ENCODE measurements at regions not wholly inside any gene's neighbourhood (a gene's known extent, or its start where the extent isn't known, plus 50 kb on each side); places are given as distances from the start of the nearest gene placed in this dataset.

- Mint-ChIP-seq H3K4me1 (no peaks in the 10 kb centered on the region), H3K27ac (no peak overlapping the region), H3K4me3 (no peak overlapping the region), H3K36me3 (ENCODE audit: low read depth) (no peaks in the 10 kb centered on the region), H3K9me3 (peaks cover 9% of the 10 kb centered on the region), H3K27me3 (no peaks in the 10 kb centered on the region)
- DNase-seq (no peak), ATAC-seq (no peak)
Observed at GRCh38 chr5:104178066-104178465, 615.5 kb upstream of the NUDT12 start.

GRCh38 chr5:104177651-104178050, 615.1 kb upstream of the NUDT12 start:
- Mint-ChIP-seq H3K36me3 (ENCODE audit: low read depth) (no peaks in the 10 kb centered on the region), H3K27me3 (no peaks in the 10 kb centered on the region), H3K4me3 (no peak overlapping the region), H3K27ac (no peak overlapping the region), H3K4me1 (no peaks in the 10 kb centered on the region), H3K9me3 (peaks cover 9% of the 10 kb centered on the region)
- DNase-seq: no peak
- no peak for ATAC-seq

- DNase-seq: no peak
Observed at GRCh38 chr5:104172976-104173375, 610.4 kb upstream of the NUDT12 start.

GRCh38 chr5:104171958-104172690, 609.5 kb upstream of the NUDT12 start:
- no peak overlapping the region for H3K4me3 Mint-ChIP-seq
- H3K9me3 Mint-ChIP-seq: peaks cover 4% of the 10 kb centered on the region
- H3K27me3 Mint-ChIP-seq: no peaks in the 10 kb centered on the region
- no peak for ATAC-seq
- DNase-seq: no peak
- no peaks in the 10 kb centered on the region for H3K4me1 Mint-ChIP-seq
- H3K36me3 Mint-ChIP-seq (ENCODE audit: low read depth): no peaks in the 10 kb centered on the region
- H3K27ac Mint-ChIP-seq: no peak overlapping the region

More at GRCh38 chr5:104172976-104173375, 610.4 kb upstream of the NUDT12 start:
- H3K27ac Mint-ChIP-seq: no peak overlapping the region
- H3K4me3 Mint-ChIP-seq: no peak overlapping the region
- H3K36me3 Mint-ChIP-seq (ENCODE audit: low read depth): no peaks in the 10 kb centered on the region
- H3K9me3 Mint-ChIP-seq: peaks cover 4% of the 10 kb centered on the region
- no peaks in the 10 kb centered on the region for H3K27me3 Mint-ChIP-seq
- no peak for ATAC-seq
- H3K4me1 Mint-ChIP-seq: no peaks in the 10 kb centered on the region

GRCh38 chr5:104170926-104171325, 608.3 kb upstream of the NUDT12 start:
- DNase-seq (no peak), ATAC-seq (no peak)
- no peaks in the 10 kb centered on the region for H3K4me1 Mint-ChIP-seq
- H3K27ac Mint-ChIP-seq: no peak overlapping the region
- H3K9me3 Mint-ChIP-seq: peaks cover 4% of the 10 kb centered on the region
- H3K27me3 Mint-ChIP-seq: no peaks in the 10 kb centered on the region
- H3K4me3 Mint-ChIP-seq: no peak overlapping the region
- no peaks in the 10 kb centered on the region for H3K36me3 Mint-ChIP-seq (ENCODE audit: low read depth)

GRCh38 chr5:104146652-104147051, 584.1 kb upstream of the NUDT12 start:
- H3K9me3 Mint-ChIP-seq: no peaks in the 10 kb centered on the region
- no peak overlapping the region for H3K27ac Mint-ChIP-seq
- no peak overlapping the region for H3K4me3 Mint-ChIP-seq
- no peak for ATAC-seq
- H3K4me1 Mint-ChIP-seq: no peaks in the 10 kb centered on the region
- DNase-seq: no peak
- no peaks in the 10 kb centered on the region for H3K27me3 Mint-ChIP-seq
- H3K36me3 Mint-ChIP-seq (ENCODE audit: low read depth): no peaks in the 10 kb centered on the region

- no peak for DNase-seq
- Mint-ChIP-seq H3K9me3 (peaks cover 10% of the 10 kb centered on the region), H3K27me3 (no peaks in the 10 kb centered on the region), H3K36me3 (ENCODE audit: low read depth) (no peaks in the 10 kb centered on the region), H3K27ac (no peak overlapping the region), H3K4me1 (no peaks in the 10 kb centered on the region), H3K4me3 (no peak overlapping the region)
- no peak for ATAC-seq
Observed at GRCh38 chr5:104139840-104140239, 577.3 kb upstream of the NUDT12 start.

- H3K4me3 Mint-ChIP-seq: no peak overlapping the region
- H3K9me3 Mint-ChIP-seq: peaks cover 32% of the 10 kb centered on the region
- no peaks in the 10 kb centered on the region for H3K27me3 Mint-ChIP-seq
- no peaks in the 10 kb centered on the region for H3K36me3 Mint-ChIP-seq (ENCODE audit: low read depth)
- ATAC-seq: no peak
- H3K4me1 Mint-ChIP-seq: no peaks in the 10 kb centered on the region
- DNase-seq: no peak
- H3K27ac Mint-ChIP-seq: no peak overlapping the region
Observed at GRCh38 chr5:104130320-104130719, 567.7 kb upstream of the NUDT12 start.

- no peak for ATAC-seq
- peaks cover 27% of the 10 kb centered on the region for H3K9me3 Mint-ChIP-seq
Observed at GRCh38 chr5:104128348-104128747, 565.8 kb upstream of the NUDT12 start.

GRCh38 chr5:104126980-104127379, 564.4 kb upstream of the NUDT12 start:
- Mint-ChIP-seq H3K27ac (no peak overlapping the region), H3K9me3 (peaks cover 20% of the 10 kb centered on the region), H3K27me3 (no peaks in the 10 kb centered on the region), H3K4me1 (no peaks in the 10 kb centered on the region), H3K36me3 (ENCODE audit: low read depth) (no peaks in the 10 kb centered on the region), H3K4me3 (no peak overlapping the region)
- DNase-seq (no peak), ATAC-seq (no peak)

More at GRCh38 chr5:104128348-104128747, 565.8 kb upstream of the NUDT12 start:
- H3K27ac Mint-ChIP-seq: no peak overlapping the region
- H3K4me1 Mint-ChIP-seq: no peaks in the 10 kb centered on the region
- no peak for DNase-seq
- no peak overlapping the region for H3K4me3 Mint-ChIP-seq
- H3K36me3 Mint-ChIP-seq (ENCODE audit: low read depth): no peaks in the 10 kb centered on the region
- H3K27me3 Mint-ChIP-seq: no peaks in the 10 kb centered on the region

- H3K36me3 Mint-ChIP-seq (ENCODE audit: low read depth): no peaks in the 10 kb centered on the region
- H3K4me3 Mint-ChIP-seq: no peak overlapping the region
- no peaks in the 10 kb centered on the region for H3K4me1 Mint-ChIP-seq
- H3K27me3 Mint-ChIP-seq: no peaks in the 10 kb centered on the region
- H3K9me3 Mint-ChIP-seq: peaks cover 13% of the 10 kb centered on the region
- DNase-seq (no peak), ATAC-seq (no peak)
- H3K27ac Mint-ChIP-seq: no peak overlapping the region
Observed at GRCh38 chr5:104119529-104119928, 556.9 kb upstream of the NUDT12 start.

GRCh38 chr5:104111632-104112031, 549.0 kb upstream of the NUDT12 start:
- Mint-ChIP-seq H3K36me3 (ENCODE audit: low read depth) (no peaks in the 10 kb centered on the region), H3K27me3 (no peaks in the 10 kb centered on the region), H3K27ac (no peak overlapping the region), H3K4me3 (no peak overlapping the region), H3K4me1 (no peaks in the 10 kb centered on the region), H3K9me3 (peaks cover 29% of the 10 kb centered on the region)
- no peak for ATAC-seq
- DNase-seq: no peak

- H3K36me3 Mint-ChIP-seq (ENCODE audit: low read depth): no peaks in the 10 kb centered on the region
- H3K4me1 Mint-ChIP-seq: no peaks in the 10 kb centered on the region
- H3K4me3 Mint-ChIP-seq: no peak overlapping the region
- H3K27ac Mint-ChIP-seq: no peak overlapping the region
- no peaks in the 10 kb centered on the region for H3K27me3 Mint-ChIP-seq
- DNase-seq: no peak
- ATAC-seq: no peak
- H3K9me3 Mint-ChIP-seq: peaks cover 6% of the 10 kb centered on the region
Observed at GRCh38 chr5:104096451-104096850, 533.9 kb upstream of the NUDT12 start.

GRCh38 chr5:104095527-104095926, 532.9 kb upstream of the NUDT12 start:
- Mint-ChIP-seq H3K36me3 (ENCODE audit: low read depth) (no peaks in the 10 kb centered on the region), H3K9me3 (peaks cover 6% of the 10 kb centered on the region), H3K27ac (no peak overlapping the region), H3K4me3 (no peak overlapping the region), H3K27me3 (no peaks in the 10 kb centered on the region), H3K4me1 (no peaks in the 10 kb centered on the region)
- DNase-seq: no peak
- no peak for ATAC-seq

GRCh38 chr5:104088876-104089778, 526.5 kb upstream of the NUDT12 start:
- no peaks in the 10 kb centered on the region for H3K36me3 Mint-ChIP-seq (ENCODE audit: low read depth)

More at GRCh38 chr5:104088876-104089778, 526.5 kb upstream of the NUDT12 start:
- Mint-ChIP-seq H3K4me3 (no peak overlapping the region), H3K27ac (no peak overlapping the region), H3K27me3 (no peaks in the 10 kb centered on the region), H3K9me3 (peaks cover 6% of the 10 kb centered on the region), H3K4me1 (no peaks in the 10 kb centered on the region)
- no peak for DNase-seq
- ATAC-seq: no peak

All from activated naive CD8-positive, alpha-beta T cell treated with anti-CD3 and anti-CD28 coated beads, Interleukin-2, amount 50 U/mL, for 24 hours (primary cell).